CD8-positive, alpha-beta memory T cell (primary cell): ENCODE measurements at regions not wholly inside any gene's neighbourhood (a gene's known extent, or its start where the extent isn't known, plus 50 kb on each side); places are given as distances from the start of the nearest gene placed in this dataset.

ENCODE experiments used
- CTCF ChIA-PET: fragments of 350-600 bp; sonication (Branson Sonifier 250); formaldehyde crosslinking; loops from one replicate; lab custom pipeline; 2021; ENCODE audit warnings: antibody characterized with exemption; lab: Charles Lee
- POLR2A ChIA-PET: fragments of 350-600 bp; sonication (Branson Sonifier 250); formaldehyde crosslinking; loops from one replicate; lab custom pipeline; 2021; ENCODE audit warnings: antibody characterized with exemption; lab: Charles Lee
- DNase-seq, 5 donors: peaks; one replicate each; pipeline versions ENCODE4 v3.0.0 to v3.0.0-alpha.2; 2020 to 2022; ENCODE audit warnings: mixed read lengths in 1 of 5
- H3K27ac ChIP-seq: one replicate; pipeline ENCODE4 v1.7.0; 2013; ENCODE audit warnings: low read depth, mild to moderate bottlenecking, low read length, moderate library complexity
- H3K27me3 ChIP-seq: 2 replicates; pipeline ENCODE4 v1.7.0; 2013; ENCODE audit warnings: low read length, mild to moderate bottlenecking; ENCODE audit not compliant: insufficient read depth, poor library complexity, severe bottlenecking
- H3K36me3 ChIP-seq: 2 replicates; pipeline ENCODE4 v1.7.0; 2013; ENCODE audit warnings: mild to moderate bottlenecking, low read length, moderate library complexity; ENCODE audit not compliant: insufficient read depth
- H3K4me1 ChIP-seq: 2 replicates; pipeline ENCODE4 v1.7.0; 2013; ENCODE audit warnings: mild to moderate bottlenecking, low read length, moderate library complexity; ENCODE audit not compliant: insufficient read depth
- H3K4me3 ChIP-seq: 2 replicates; pipeline ENCODE4 v1.7.0; 2013; ENCODE audit warnings: mild to moderate bottlenecking, low read length
- H3K9me3 ChIP-seq: 2 replicates; pipeline ENCODE4 v1.7.0; 2013; ENCODE audit warnings: mild to moderate bottlenecking, low read length
- H3K27ac Mint-ChIP-seq, 8 donors: one replicate each; pipeline ENCODE4 v1.8.0; 2020 to 2021; ENCODE audit warnings: mixed read lengths in 8 of 8, mild to moderate bottlenecking in 6 of 8, inconsistent platforms in 3 of 8, moderate library complexity in 3 of 8
- H3K27me3 Mint-ChIP-seq, 2 donors: one replicate each; pipeline ENCODE4 v1.8.0; 2020 to 2021; ENCODE audit warnings: mixed read lengths in 2 of 2, mild to moderate bottlenecking in 1 of 2, moderate library complexity in 1 of 2
- H3K36me3 Mint-ChIP-seq, 3 donors: one replicate each; pipeline ENCODE4 v1.8.0; 2020 to 2021; ENCODE audit warnings: mixed read lengths in 3 of 3, inconsistent platforms in 1 of 3, mild to moderate bottlenecking in 1 of 3
- H3K4me1 Mint-ChIP-seq, 3 donors: one replicate each; pipeline ENCODE4 v1.8.0; 2020 to 2021; ENCODE audit warnings: mixed read lengths in 3 of 3, inconsistent platforms in 1 of 3, mild to moderate bottlenecking in 1 of 3
- H3K4me3 Mint-ChIP-seq, 7 donors: one replicate each; pipeline ENCODE4 v1.8.0; 2020 to 2021; ENCODE audit warnings: mixed read lengths in 7 of 7, mild to moderate bottlenecking in 6 of 7, moderate library complexity in 4 of 7, inconsistent platforms in 2 of 7
- H3K9me3 Mint-ChIP-seq, 5 donors: one replicate each; pipeline ENCODE4 v1.8.0; 2020 to 2022; ENCODE audit warnings: mixed read lengths in 5 of 5, mild to moderate bottlenecking in 3 of 5, moderate library complexity in 2 of 5, inconsistent platforms in 1 of 5

DNA sequence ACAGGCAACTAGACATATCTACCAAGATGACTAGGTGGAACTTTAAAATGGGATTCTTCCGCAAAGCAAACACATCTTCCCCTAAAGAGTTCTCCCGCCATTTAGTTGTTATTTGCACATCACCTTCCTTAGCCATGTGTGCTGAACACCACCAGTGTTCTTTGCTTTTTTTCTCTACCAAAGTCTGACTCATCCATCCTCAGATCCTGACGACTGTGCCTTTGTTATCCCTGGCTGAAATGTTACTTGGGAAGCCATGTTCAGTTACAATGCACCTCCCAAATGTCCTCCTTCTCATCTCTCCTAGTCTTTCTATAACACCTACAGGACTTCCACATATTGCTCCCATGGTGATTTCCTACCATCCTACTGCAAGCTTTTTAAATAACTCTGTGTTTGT is 593.5 kb upstream of the ARID1B start:
- Mint-ChIP-seq H3K4me1 (peaks cover 0 to 5% (median 0%) of the 10 kb centered on the region in 3 donors), H3K27ac (no peak overlapping the region), H3K9me3 (peaks cover 0 to 4% (median 0%) of the 10 kb centered on the region in 5 donors), H3K27me3 (peaks cover 0 to 1% of the 10 kb centered on the region in 2 donors), H3K4me3 (peak overlapping the region in 1 of 7 donors; percentile 19), H3K36me3 (peaks cover 0 to 3% (median 0%) of the 10 kb centered on the region in 3 donors)
- Histone ChIP-seq H3K4me1 (no peaks in the 10 kb centered on the region), H3K4me3 (no peak overlapping the region), H3K27me3 (no peaks in the 10 kb centered on the region), H3K27ac (no peak overlapping the region), H3K36me3 (no peaks in the 10 kb centered on the region), H3K9me3 (no peaks in the 10 kb centered on the region)
- CTCF ChIA-PET: no interaction called here
- POLR2A ChIA-PET: no interaction called here
- DNase-seq: no peak

GRCh38 chr6:156182356-156182755 is 594.8 kb upstream of the ARID1B start:
- Histone ChIP-seq H3K36me3 (no peaks in the 10 kb centered on the region), H3K9me3 (no peaks in the 10 kb centered on the region), H3K27me3 (no peaks in the 10 kb centered on the region), H3K4me3 (no peak overlapping the region), H3K27ac (no peak overlapping the region), H3K4me1 (no peaks in the 10 kb centered on the region)
- Mint-ChIP-seq H3K27ac (no peak overlapping the region), H3K9me3 (peaks cover 0 to 5% (median 3%) of the 10 kb centered on the region in 5 donors), H3K4me1 (peaks cover 0 to 5% (median 0%) of the 10 kb centered on the region in 3 donors), H3K36me3 (no peaks in the 10 kb centered on the region), H3K4me3 (no peak overlapping the region), H3K27me3 (peaks cover 0 to 2% of the 10 kb centered on the region in 2 donors)
- ChIA-PET POLR2A (no interaction called here), CTCF (interaction anchor here (1.0 kb wide), 1 partner anchor 12 kb away, joined by 3 read pairs; no protein-coding TSS in a partner anchor)
- DNase-seq: no peak

- Mint-ChIP-seq H3K9me3 (peaks cover 0 to 5% (median 3%) of the 10 kb centered on the region in 5 donors), H3K4me3 (no peak overlapping the region), H3K4me1 (peaks cover 0 to 5% (median 0%) of the 10 kb centered on the region in 3 donors), H3K27me3 (peaks cover 0 to 1% of the 10 kb centered on the region in 2 donors), H3K36me3 (no peaks in the 10 kb centered on the region), H3K27ac (no peak overlapping the region)
- Histone ChIP-seq H3K4me3 (no peak overlapping the region), H3K4me1 (no peaks in the 10 kb centered on the region), H3K27me3 (no peaks in the 10 kb centered on the region), H3K36me3 (no peaks in the 10 kb centered on the region), H3K27ac (no peak overlapping the region), H3K9me3 (no peaks in the 10 kb centered on the region)
- CTCF ChIA-PET: no interaction called here
- no peak for DNase-seq
- POLR2A ChIA-PET: no interaction called here
Measured at GRCh38 chr6:156181506-156181905, 595.7 kb upstream of the ARID1B start.

GRCh38 chr6:156175971-156176421 is 601.2 kb upstream of the ARID1B start:
- H3K27ac Mint-ChIP-seq: no peak overlapping the region
- H3K4me1 Mint-ChIP-seq: no peaks in the 10 kb centered on the region
- Histone ChIP-seq H3K27ac (no peak overlapping the region), H3K4me1 (no peaks in the 10 kb centered on the region), H3K27me3 (no peaks in the 10 kb centered on the region), H3K9me3 (no peaks in the 10 kb centered on the region), H3K4me3 (no peak overlapping the region), H3K36me3 (no peaks in the 10 kb centered on the region)
- ChIA-PET CTCF (no interaction called here), POLR2A (no interaction called here)
- no peak overlapping the region for H3K4me3 Mint-ChIP-seq
- no peak for DNase-seq
- H3K36me3 Mint-ChIP-seq: no peaks in the 10 kb centered on the region
- peaks cover 0 to 5% (median 1%) of the 10 kb centered on the region in 5 donors for H3K9me3 Mint-ChIP-seq
- H3K27me3 Mint-ChIP-seq: peaks cover 0 to 1% of the 10 kb centered on the region in 2 donors

DNA sequence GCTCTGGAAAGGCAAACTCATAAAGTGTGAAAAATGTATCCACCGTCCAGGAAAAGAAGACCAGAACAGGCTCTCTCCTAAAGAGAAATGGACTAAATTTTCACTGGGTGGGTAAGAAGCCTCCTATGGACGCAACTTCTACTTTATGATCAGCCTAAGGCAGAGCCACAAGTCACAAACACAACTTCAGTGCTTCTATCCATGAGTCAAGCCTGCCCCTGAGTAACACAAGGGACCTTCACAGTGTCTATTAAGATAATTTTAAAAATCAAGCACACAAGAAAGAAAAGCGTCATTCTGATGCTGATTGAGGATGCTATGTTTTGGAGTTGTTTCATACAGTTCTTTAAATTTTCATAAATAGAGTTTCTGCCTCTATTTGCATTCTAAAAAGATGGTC is 601.7 kb upstream of the ARID1B start:
- H3K4me3 Mint-ChIP-seq: no peak overlapping the region
- Histone ChIP-seq H3K9me3 (no peaks in the 10 kb centered on the region), H3K4me1 (no peaks in the 10 kb centered on the region), H3K36me3 (no peaks in the 10 kb centered on the region), H3K4me3 (no peak overlapping the region), H3K27me3 (no peaks in the 10 kb centered on the region), H3K27ac (no peak overlapping the region)
- POLR2A ChIA-PET: no interaction called here
- peaks cover 0 to 5% (median 0%) of the 10 kb centered on the region in 5 donors for H3K9me3 Mint-ChIP-seq
- CTCF ChIA-PET: no interaction called here
- peaks cover 0 to 1% of the 10 kb centered on the region in 2 donors for H3K27me3 Mint-ChIP-seq
- H3K4me1 Mint-ChIP-seq: no peaks in the 10 kb centered on the region
- DNase-seq: no peak
- no peaks in the 10 kb centered on the region for H3K36me3 Mint-ChIP-seq
- H3K27ac Mint-ChIP-seq: no peak overlapping the region

DNA sequence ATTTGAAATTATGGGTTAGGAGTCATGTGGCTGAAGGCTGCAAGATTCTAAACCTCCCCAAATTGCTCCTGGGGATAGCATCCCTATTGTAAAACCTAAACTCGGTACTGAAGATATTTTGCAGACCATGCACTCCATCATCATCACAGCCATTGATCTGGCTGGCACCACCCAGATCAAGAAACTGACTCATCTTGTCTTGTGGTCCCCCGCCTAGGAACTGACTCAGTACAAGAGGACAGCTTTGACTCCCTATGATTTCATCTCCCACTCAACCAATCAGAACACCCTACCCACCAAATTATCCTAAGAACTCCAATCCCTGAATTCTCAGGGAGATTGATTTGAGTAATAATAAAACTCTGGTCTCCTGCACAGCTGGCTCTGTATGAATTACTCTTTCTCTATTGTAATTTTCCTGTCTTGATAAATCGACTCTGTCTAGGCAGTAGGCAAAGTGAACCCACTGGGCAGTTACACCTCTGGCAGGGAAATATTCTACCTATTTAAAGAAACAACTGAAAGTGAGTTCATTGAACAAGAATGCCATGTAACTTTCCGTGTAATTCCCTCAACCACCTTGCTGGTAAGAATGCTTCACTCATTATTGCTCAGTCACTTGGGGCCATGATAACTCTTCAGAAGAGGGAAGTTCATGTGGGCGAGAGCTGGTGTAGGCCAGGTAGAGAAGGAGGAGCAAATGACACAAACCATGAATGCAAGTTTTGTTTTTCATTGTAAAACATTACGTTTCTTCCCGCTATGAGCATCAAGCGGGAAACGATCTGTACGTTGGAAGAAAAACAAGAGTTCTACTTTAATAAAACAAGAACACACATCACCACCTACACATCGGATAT is 602.9 kb upstream of the ARID1B start:
- H3K4me3 ChIP-seq: no peak overlapping the region
- H3K4me1 Mint-ChIP-seq: no peaks in the 10 kb centered on the region
- no peaks in the 10 kb centered on the region for H3K9me3 ChIP-seq
- no peak overlapping the region for H3K27ac ChIP-seq
- peaks cover 0 to 5% (median 0%) of the 10 kb centered on the region in 5 donors for H3K9me3 Mint-ChIP-seq
- ChIA-PET POLR2A (no interaction called here), CTCF (no interaction called here)
- no peak overlapping the region for H3K27ac Mint-ChIP-seq
- peaks cover 0 to 1% of the 10 kb centered on the region in 2 donors for H3K27me3 Mint-ChIP-seq
- H3K27me3 ChIP-seq: no peaks in the 10 kb centered on the region
- H3K4me3 Mint-ChIP-seq: no peak overlapping the region
- H3K4me1 ChIP-seq: no peaks in the 10 kb centered on the region
- no peaks in the 10 kb centered on the region for H3K36me3 Mint-ChIP-seq
- DNase-seq: no peak
- H3K36me3 ChIP-seq: no peaks in the 10 kb centered on the region

GRCh38 chr6:156169371-156169770 is 607.8 kb upstream of the ARID1B start:
- Mint-ChIP-seq H3K4me1 (peaks cover 0 to 5% (median 0%) of the 10 kb centered on the region in 3 donors), H3K36me3 (no peaks in the 10 kb centered on the region), H3K4me3 (no peak overlapping the region), H3K27me3 (no peaks in the 10 kb centered on the region), H3K27ac (no peak overlapping the region), H3K9me3 (no peaks in the 10 kb centered on the region)
- ChIA-PET POLR2A (no interaction called here), CTCF (no interaction called here)
- no peak for DNase-seq
- H3K27me3 ChIP-seq: no peaks in the 10 kb centered on the region
- H3K27ac ChIP-seq: no peak overlapping the region
- H3K9me3 ChIP-seq: no peaks in the 10 kb centered on the region
- no peaks in the 10 kb centered on the region for H3K36me3 ChIP-seq
- no peaks in the 10 kb centered on the region for H3K4me1 ChIP-seq
- no peak overlapping the region for H3K4me3 ChIP-seq

- H3K36me3 Mint-ChIP-seq: no peaks in the 10 kb centered on the region
- H3K27ac ChIP-seq: no peak overlapping the region
- peaks cover 0 to 5% (median 0%) of the 10 kb centered on the region in 3 donors for H3K4me1 Mint-ChIP-seq
- no peaks in the 10 kb centered on the region for H3K4me1 ChIP-seq
- H3K9me3 ChIP-seq: no peaks in the 10 kb centered on the region
- no peaks in the 10 kb centered on the region for H3K27me3 Mint-ChIP-seq
- H3K27ac Mint-ChIP-seq: no peak overlapping the region
- DNase-seq: no peak
- peaks cover 0 to 3% (median 0%) of the 10 kb centered on the region in 5 donors for H3K9me3 Mint-ChIP-seq
- H3K27me3 ChIP-seq: no peaks in the 10 kb centered on the region
- POLR2A ChIA-PET: no interaction called here
- H3K4me3 ChIP-seq: no peak overlapping the region
- H3K36me3 ChIP-seq: no peaks in the 10 kb centered on the region
- no peak overlapping the region for H3K4me3 Mint-ChIP-seq
- CTCF ChIA-PET: no interaction called here
Measured at GRCh38 chr6:156167625-156168071, 609.5 kb upstream of the ARID1B start.
